Pancreas (tissue), 10 donors: ENCODE measurements at regions not wholly inside any gene's neighbourhood (a gene's known extent, or its start where the extent isn't known, plus 50 kb on each side); places are given as distances from the start of the nearest gene placed in this dataset.

ENCODE experiments used
- ATAC-seq, 4 donors: fragments of 200-7000 bp; cut with Tn5 transposase; one replicate each; pipeline versions ENCODE4 v1.8.0 to v1.9.1; 2020; ENCODE audit warnings: mild to moderate bottlenecking in 4 of 4, moderate library complexity in 4 of 4
- DNase-seq, 6 donors: peaks; one replicate each; pipeline ENCODE4 v3.0.0-alpha.2; 2020
- FAIRE-seq: peaks from 2 replicates; lab custom pipeline; 2012; peaks lifted over from hg19 to GRCh38; lab: Jason Lieb, UNC
- H3K27ac ChIP-seq, 4 donors: fragments of 200-600 bp; sonication (generic); 1 replicate in 3 of 4; 2 replicates in 1 of 4; pipeline versions ENCODE4 v1.5.0 to v1.8.0; 2020
- H3K27me3 ChIP-seq, 4 donors: fragments of 200-600 bp; one replicate each; pipeline ENCODE4 v1.8.0; 2021
- H3K36me3 ChIP-seq, 3 donors: fragments of 200-600 bp; sonication (generic) in 1 of 3; one replicate each; pipeline versions ENCODE4 v1.5.0 to v1.8.0; 2020 to 2021
- H3K4me1 ChIP-seq, 3 donors: fragments of 200-600 bp; one replicate each; pipeline ENCODE4 v1.8.0; 2021
- H3K4me3 ChIP-seq, 4 donors: fragments of 200-600 bp; sonication (generic) in 2 of 4; one replicate each; pipeline versions ENCODE4 v1.5.0 to v1.8.0; 2020 to 2021
- H3K9me3 ChIP-seq, 4 donors: fragments of 200-600 bp; one replicate each; pipeline ENCODE4 v1.8.0; 2021
- CTCF ChIP-seq, 4 donors: fragments of 200-600 bp; sonication (generic) in 3 of 4; IDR thresholded peaks; one replicate each; pipeline versions ENCODE4 v1.5.0 to v1.8.0; 2021; ENCODE audit warnings: antibody characterized with exemption in 4 of 4
- WGBS, 2 donors: extraction: QIAGEN DNeasy Blood & Tissue Kit; methylation state at CpG; one replicate each; pipeline ENCODE4 v1.1.7; 2013; 5-methylcytosine and 5-hydroxymethylcytosine counted together
- intact Hi-C, 3 donors: fragments of 100-400 bp; cut with DNase I; formaldehyde crosslinking; loops; one replicate each; pipeline versions ENCODE4 v1.11.1 to v1.14.2; 2022
- donor health status: healthy with polysubstance abuse.
- donor health status: DM: no; HTN: no; CAD: no; lungs with moderate emphysema.
- donor health status: DM: no; HTN: no; CAD: no.
- donor health status: control.
- donor health status: control.
- donor health status: Bipolar disorder and iron deficiency.
- donor health status: DM: yes; HTN: yes; CAD: no.
- donor health status: DM: no; HTN: no; CAD: no.
- donor health status: DM: no; HTN: no; CAD: no.
- donor health status: DM: yes; HTN: yes; CAD: no.

GRCh38 chr3:124420392-124420791 lies 309.9 kb upstream of the UMPS start:
- Histone ChIP-seq H3K27ac (no peak overlapping the region), H3K36me3 (no peaks in the 10 kb centered on the region), H3K4me3 (no peak overlapping the region), H3K9me3 (no peaks in the 10 kb centered on the region), H3K4me1 (no peaks in the 10 kb centered on the region), H3K27me3 (no peaks in the 10 kb centered on the region)
- FAIRE-seq (no peak), ATAC-seq (no peak), DNase-seq (no peak)
- WGBS, 2 donors, result 90 to 95% methylated on average over 2 of the region's 2 CpGs
- intact Hi-C loops, result no loop called here
- no peak for TF ChIP-seq CTCF (IDR thresholded peaks at IDR 0.05)

GRCh38 chr3:124422805-124423204 lies 307.4 kb upstream of the UMPS start:
- FAIRE-seq, result no peak
- no peak for ATAC-seq

GRCh38 chr3:124424396-124424795 lies 305.9 kb upstream of the UMPS start:
- TF ChIP-seq CTCF (IDR thresholded peaks at IDR 0.05), result no peak
- no peak for DNase-seq
- 77 to 80% methylated on average over 2 of the region's 2 CpGs for WGBS, 2 donors
- Histone ChIP-seq H3K36me3 (no peaks in the 10 kb centered on the region), H3K27me3 (no peaks in the 10 kb centered on the region), H3K9me3 (no peaks in the 10 kb centered on the region), H3K27ac (no peak overlapping the region), H3K4me3 (no peak overlapping the region), H3K4me1 (no peaks in the 10 kb centered on the region)
- intact Hi-C loops, result no loop called here
- ATAC-seq, result no peak
- FAIRE-seq, result no peak

More at GRCh38 chr3:124422805-124423204, 307.4 kb upstream of the UMPS start:
- intact Hi-C loops, result no loop called here
- no peak for DNase-seq
- H3K27me3 ChIP-seq, result no peaks in the 10 kb centered on the region
- WGBS, 2 donors, result 90 to 94% methylated on average over 4 of the region's 4 CpGs
- TF ChIP-seq CTCF (IDR thresholded peaks at IDR 0.05), result no peak
- H3K27ac ChIP-seq, result no peak overlapping the region
- H3K9me3 ChIP-seq, result no peaks in the 10 kb centered on the region
- H3K4me1 ChIP-seq, result no peaks in the 10 kb centered on the region
- H3K4me3 ChIP-seq, result no peak overlapping the region
- H3K36me3 ChIP-seq, result no peaks in the 10 kb centered on the region

GRCh38 chr3:124425972-124426371 lies 304.3 kb upstream of the UMPS start:
- Histone ChIP-seq H3K36me3 (no peaks in the 10 kb centered on the region), H3K4me1 (no peaks in the 10 kb centered on the region), H3K27ac (no peak overlapping the region), H3K9me3 (no peaks in the 10 kb centered on the region), H3K27me3 (no peaks in the 10 kb centered on the region), H3K4me3 (no peak overlapping the region)
- DNase-seq (no peak), FAIRE-seq (no peak), ATAC-seq (no peak)
- TF ChIP-seq CTCF (IDR thresholded peaks at IDR 0.05), result no peak
- WGBS, 2 donors, result 86 to 90% methylated on average over 6 of the region's 6 CpGs
- intact Hi-C loops, result no loop called here

GRCh38 chr3:124428372-124429128 lies 301.7 kb upstream of the UMPS start:
- DNase-seq (no peak), FAIRE-seq (no peak), ATAC-seq (no peak)
- H3K36me3 ChIP-seq, result no peaks in the 10 kb centered on the region
- no peaks in the 10 kb centered on the region for H3K27me3 ChIP-seq
- no peaks in the 10 kb centered on the region for H3K4me1 ChIP-seq
- H3K4me3 ChIP-seq, result no peak overlapping the region
- no peak overlapping the region for H3K27ac ChIP-seq
- no peaks in the 10 kb centered on the region for H3K9me3 ChIP-seq
- intact Hi-C loops, result no loop called here
- TF ChIP-seq CTCF (IDR thresholded peaks at IDR 0.05), result no peak
